ENCODE measurements at regions not wholly inside any gene's neighbourhood (a gene's known extent, or its start where the extent isn't known, plus 50 kb on each side); places are given as distances from the start of the nearest gene placed in this dataset.

DNA sequence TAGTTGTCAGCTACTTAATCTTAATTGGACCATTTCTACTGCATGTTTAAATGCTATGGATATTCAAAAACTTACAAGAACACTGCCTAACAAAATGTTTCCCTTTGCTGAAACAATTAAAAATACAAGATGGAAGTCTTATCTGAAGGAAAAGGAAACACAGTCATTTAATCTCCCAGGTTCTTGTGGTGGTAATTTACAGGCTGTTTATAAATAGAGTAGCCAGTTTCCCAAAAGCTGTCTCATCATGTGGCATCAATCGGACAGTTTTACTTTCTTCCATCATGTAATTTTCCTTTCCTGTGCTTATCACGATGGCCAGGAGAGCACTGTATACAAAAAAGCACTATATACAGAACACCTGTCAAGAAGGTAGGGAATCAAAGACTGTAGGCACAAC lies 368.1 kb downstream of the ZEB2 start:
- DNase-seq: no peak

DNA sequence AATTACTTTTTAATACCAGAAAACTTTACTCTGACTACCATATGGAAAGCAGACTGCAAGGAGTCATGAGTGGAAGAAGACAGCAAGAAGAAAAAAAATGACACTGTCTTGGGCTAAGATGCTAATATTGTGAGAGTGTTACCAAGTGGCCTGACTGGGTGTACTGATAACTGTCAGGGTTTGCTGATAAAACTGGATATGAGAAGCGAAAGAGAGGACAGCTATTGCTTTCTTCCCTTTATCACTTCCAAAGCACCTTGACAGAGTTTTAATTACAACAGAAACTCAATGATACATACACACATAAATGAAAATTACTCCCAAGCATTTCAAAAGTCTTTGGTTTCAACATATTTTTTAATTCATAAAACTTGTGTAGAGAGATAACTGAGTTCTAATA lies 368.5 kb downstream of the ZEB2 start:
- no peak for DNase-seq

DNA sequence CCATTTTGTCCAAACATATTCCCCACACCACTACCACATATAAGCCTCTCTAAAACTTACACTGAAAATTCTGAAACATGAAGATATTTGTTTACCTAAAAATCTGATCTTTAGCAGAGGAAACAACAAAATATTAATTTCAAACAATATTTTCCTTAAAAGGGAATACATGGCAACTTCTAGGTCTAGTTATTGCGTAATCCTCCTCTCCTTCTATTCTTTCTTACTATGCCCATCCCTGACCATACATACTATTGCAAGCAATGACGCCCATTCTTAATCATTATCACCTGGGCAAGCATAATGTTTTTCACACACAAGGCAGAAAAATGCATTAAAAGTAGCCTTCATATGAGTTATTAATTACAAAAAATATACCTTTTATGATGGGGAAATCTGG lies 372.6 kb downstream of the ZEB2 start:
- no peak for DNase-seq

- DNase-seq: no peak
These were observed 373.0 kb downstream of the ZEB2 start for GRCh38 chr2:144146876-144147275.

DNA sequence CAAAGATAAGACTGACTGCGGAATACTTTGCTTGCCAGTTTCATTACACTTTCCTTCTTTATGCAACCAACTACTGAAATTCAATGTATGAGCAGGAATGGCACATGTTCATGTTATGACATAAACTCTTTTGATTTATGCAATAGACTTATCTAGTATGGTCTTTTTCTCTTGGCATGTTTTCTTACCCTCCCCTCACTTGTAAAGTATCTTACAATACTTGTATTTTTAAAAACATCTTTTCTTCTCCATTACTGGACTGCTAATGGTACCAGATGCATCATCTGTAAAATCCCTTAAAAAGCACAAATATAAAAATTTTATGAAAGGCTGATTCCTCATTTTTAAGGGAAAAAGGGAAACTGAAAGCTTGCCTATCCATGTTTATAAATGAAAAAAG lies 373.8 kb downstream of the ZEB2 start:
- DNase-seq: no peak

DNA sequence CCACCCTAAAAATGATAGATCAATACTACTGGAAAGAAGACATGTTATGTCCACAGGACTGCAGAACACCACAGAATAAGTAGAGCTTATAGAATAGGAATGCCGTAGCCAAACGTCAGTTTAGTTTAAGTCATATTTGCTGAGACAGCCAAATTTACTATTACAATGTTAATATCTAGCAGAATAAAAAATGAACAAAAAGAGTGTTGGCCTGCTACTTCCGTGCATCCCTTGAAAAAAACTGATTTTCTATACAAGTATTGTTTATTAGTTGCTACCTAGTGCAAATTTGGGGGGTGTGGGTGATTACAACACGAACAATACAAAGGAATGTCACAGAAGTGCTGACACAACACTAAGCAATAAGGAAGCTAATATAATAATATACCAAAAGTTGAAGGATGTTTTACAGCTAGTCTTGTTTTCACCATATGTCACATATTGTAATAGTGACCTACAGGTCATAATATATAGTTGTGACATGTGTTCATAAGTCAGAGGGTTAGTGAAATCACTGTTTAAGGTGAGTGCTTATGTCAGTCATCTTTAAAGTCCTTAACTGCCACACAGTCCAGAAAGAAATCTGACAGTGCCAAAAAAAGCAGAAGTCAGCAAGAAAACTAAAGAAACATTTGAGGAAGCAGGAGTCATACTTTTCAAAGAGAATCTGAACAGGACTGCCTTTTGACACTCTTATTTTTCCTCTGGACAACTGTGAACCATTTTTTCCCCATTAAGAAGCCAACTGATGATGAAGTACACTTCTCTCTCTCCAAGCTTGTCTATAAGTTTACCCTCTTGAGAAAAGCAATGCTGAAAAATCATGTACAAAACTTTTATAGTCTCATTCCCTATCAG lies 376.4 kb downstream of the ZEB2 start:
- no peak for DNase-seq

- no peak for DNase-seq
These were observed 379.0 kb downstream of the ZEB2 start for GRCh38 chr2:144140891-144141290.

DNA sequence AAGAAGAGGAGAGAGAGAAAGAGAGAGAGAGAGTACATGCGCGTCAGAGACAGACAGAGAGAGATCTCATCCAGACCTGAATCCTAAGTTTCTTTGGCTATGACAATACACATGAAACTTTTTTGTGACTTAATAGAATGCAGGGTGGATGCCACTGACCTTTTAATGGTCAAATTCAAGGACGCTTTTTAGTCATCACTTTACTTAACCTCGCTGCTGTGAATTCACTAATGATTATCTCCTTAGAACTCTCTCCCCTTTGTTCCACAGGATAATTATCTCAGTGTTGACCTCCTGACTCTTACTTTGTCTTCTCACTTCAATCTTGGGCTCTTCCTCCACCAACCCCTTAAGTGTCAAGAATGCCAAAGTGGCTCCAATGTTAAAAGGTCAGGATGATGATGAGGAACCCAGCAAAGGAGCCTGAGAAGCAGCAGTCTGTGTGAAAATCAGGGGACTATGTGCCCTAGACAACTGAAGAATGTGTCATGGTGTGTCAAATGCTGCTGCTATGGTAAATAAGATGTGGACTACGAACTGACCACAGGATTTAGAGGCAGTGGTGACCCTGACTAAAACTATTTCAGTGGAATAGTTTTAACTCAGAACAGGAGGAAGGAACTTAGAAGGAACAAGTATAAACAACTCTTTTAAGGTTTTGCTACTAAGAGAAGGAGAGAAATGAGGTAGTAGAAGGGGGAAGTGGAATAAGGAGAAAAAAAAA lies 382.1 kb downstream of the ZEB2 start:
- no peak for DNase-seq

- DNase-seq: no peak
These were observed 382.6 kb downstream of the ZEB2 start for GRCh38 chr2:144137272-144137671.

DNA sequence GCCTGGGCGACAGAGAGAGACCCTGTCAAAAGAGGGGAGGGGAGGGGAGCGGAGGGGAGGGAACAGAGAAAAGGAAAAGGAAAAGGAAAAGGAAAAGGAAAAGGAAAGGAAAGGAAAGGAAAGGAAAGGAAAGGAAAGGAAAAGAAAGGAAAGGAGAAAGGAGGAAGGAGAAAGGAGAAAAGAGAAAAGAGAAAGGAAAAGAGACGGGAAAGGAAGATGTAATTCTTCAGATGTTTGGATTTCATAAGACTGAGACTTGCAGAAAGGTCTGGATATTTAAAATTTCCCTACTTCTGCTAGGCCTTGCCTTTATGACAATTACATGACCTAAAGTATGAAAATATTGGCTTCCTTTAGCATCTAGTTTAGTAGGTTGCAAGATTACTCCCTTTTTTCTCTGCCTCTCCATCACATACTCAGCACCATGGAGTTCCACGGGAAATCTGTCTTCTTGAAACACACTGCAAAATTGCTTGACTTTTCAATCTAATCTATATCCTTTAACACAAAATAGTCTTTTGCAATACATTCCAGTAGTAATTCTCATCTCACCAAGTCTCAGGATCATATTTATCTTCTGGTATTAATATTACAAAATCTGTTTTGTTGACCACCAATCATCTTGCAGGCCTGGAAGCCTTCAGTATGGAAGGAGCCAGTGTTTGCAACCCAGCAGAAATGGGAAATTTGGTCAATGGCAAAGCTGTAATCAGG lies 383.5 kb downstream of the ZEB2 start:
- no peak for DNase-seq

- DNase-seq: no peak
These were observed 385.8 kb downstream of the ZEB2 start for GRCh38 chr2:144133936-144134665.

DNA sequence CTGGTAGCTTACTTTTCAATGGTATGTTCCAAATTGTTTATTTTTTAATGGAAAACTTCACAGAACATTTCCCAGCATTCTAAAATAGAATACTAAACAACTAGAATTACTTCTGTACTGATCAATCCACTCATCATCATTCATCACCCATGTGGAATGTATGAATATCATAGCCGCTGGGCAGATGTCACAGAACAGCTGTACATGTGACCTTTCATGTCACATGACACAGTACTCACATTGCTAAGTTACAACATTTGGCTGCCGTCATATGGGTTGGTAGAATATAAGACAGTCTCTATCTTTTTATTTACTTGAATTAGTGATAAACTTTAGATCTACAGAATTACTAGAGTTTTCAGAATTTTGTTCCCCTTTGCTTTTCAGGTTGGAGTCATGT lies 387.6 kb downstream of the ZEB2 start:
- no peak for DNase-seq

- DNase-seq: no peak
These were observed 388.9 kb downstream of the ZEB2 start for GRCh38 chr2:144131042-144131441.

DNA sequence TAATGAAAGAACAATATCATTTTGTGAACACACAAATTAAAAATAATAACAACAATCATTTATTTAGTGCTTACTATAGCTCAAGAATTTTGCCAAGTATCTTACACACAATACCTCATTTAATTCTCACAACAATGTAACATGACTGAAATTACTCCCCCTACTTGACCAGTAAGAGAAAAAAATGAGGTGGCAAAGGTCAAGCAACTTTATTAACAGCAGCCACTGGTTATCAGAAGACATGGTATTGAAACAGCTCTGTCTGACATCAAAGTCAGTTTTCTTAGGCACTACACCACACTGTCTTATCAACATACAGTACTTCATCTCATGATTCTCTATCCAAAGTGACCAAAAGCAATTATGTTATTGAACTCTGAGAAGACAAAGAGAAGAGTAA lies 389.4 kb downstream of the ZEB2 start:
- no peak for DNase-seq

- DNase-seq: no peak
These were observed 391.7 kb downstream of the ZEB2 start for GRCh38 chr2:144128130-144128746.

- DNase-seq: no peak
These were observed 392.2 kb downstream of the ZEB2 start for GRCh38 chr2:144127693-144128092.

- no peak for DNase-seq
These were observed 393.6 kb downstream of the ZEB2 start for GRCh38 chr2:144126302-144126701.

DNA sequence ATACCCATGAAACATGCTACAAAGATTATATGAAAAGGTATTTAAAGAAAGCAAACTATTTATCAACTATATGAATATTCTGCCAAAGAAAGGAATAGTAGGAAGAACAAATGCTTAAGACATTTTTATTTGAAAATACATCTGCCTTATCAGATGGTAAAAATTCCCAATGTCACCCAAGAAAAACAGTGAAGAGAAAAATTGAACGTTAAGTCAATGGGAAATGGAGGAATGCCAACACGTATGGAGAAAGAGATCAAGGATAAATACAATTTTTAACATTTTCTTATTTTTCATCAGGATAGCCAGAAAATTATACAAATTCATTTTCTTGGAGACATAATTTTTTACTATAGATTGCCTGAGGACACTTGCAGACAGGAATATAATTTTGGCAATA lies 394.2 kb downstream of the ZEB2 start:
- no peak for DNase-seq

GRCh38 chr2:144124882-144125281 lies 395.0 kb downstream of the ZEB2 start:
- DNase-seq: no peak

DNA sequence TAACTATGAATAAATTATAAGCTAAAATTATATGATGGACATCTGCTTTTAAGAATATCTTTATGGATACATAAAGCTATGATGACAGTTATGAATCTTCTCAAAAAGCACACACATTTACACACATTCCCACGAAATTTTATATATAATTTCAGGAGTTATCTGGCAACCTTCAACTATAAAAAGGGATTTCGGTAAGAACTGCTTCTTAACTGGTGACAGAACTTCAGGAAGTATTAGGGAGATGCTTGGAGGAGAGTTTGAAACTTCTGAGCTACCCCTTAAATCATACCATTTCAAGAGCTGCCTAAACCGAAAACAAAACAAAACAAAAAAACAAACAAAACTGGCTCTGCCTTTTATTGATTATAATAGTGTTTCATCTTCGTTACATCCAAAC lies 399.4 kb downstream of the ZEB2 start:
- DNase-seq: no peak

- DNase-seq: no peak
These were observed 402.8 kb downstream of the ZEB2 start for GRCh38 chr2:144117086-144117485.

GRCh38 chr2:144115739-144116291 lies 404.1 kb downstream of the ZEB2 start:
- no peak for DNase-seq
